GM18519 (cell line): ENCODE measurements at regions not wholly inside any gene's neighbourhood (a gene's known extent, or its start where the extent isn't known, plus 50 kb on each side); places are given as distances from the start of the nearest gene placed in this dataset.

ENCODE experiments used
- ATAC-seq: cut with Tn5 transposase; IDR thresholded peaks from one replicate; pipeline ENCODE4 v1.9.1; 2021; ENCODE audit warnings: mild to moderate bottlenecking, moderate library complexity; ENCODE audit not compliant: unreplicated experiment, low FRiP score

- ATAC-seq = no peak
These were observed 58.4 kb upstream of the HDAC9 start for GRCh38 chr7:18437101-18437500.

GRCh38 chr7:18440934-18441333 is 54.6 kb upstream of the HDAC9 start:
- no peak for ATAC-seq

- ATAC-seq = no peak
These were observed 50.7 kb upstream of the HDAC9 start for GRCh38 chr7:18444826-18445225.

GRCh38 chr7:18445483-18445882 is 50.1 kb upstream of the HDAC9 start:
- no peak for ATAC-seq
